H54 (cell line): ENCODE measurements at regions not wholly inside any gene's neighbourhood (a gene's known extent, or its start where the extent isn't known, plus 50 kb on each side); places are given as distances from the start of the nearest gene placed in this dataset.
A peak's percentile ranks its signal among the peaks of the same experiment; 100 is the strongest.

ENCODE experiments used
- DNase-seq: peaks from one replicate; pipeline ENCODE4 v3.0.0; 2011; ENCODE audit warnings: low spot score, mixed read lengths; ENCODE audit not compliant: insufficient read length
- FAIRE-seq: peaks from 3 replicates; lab custom pipeline; 2011; peaks lifted over from hg19 to GRCh38; lab: Jason Lieb, UNC
- POLR2A ChIP-seq: IDR thresholded peaks from 2 replicates; pipeline ENCODE4 v1.6.1; 2011; ENCODE audit warnings: low read depth, mild to moderate bottlenecking, low read length

DNA sequence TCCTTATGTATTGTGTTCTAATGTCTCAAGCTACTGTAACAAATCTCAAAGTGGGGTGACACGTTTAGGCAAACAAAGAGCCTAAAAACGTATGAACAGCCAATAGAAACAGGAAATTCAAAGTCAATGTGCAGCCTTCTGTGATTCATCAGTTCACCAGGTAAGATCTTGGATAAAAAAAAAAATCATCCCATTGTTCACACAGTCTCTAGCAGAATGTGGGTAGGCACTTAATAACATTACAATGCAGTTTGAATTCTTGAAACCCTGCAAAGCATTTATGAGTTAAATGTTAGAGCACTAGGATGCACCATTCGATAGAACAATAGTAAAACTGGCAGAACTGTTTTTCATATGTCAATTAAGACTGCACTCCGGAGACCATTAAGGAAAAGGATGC, 88.2 kb upstream of the HDAC9 start:
- TF ChIP-seq POLR2A, result no peak
- FAIRE-seq, result peak; percentile 89
- DNase-seq, result no peak

- no peak for TF ChIP-seq POLR2A
- DNase-seq, result no peak
- peak; percentile 97 for FAIRE-seq
Measured at GRCh38 chr7:18408461-18408860, 87.1 kb upstream of the HDAC9 start.

DNA sequence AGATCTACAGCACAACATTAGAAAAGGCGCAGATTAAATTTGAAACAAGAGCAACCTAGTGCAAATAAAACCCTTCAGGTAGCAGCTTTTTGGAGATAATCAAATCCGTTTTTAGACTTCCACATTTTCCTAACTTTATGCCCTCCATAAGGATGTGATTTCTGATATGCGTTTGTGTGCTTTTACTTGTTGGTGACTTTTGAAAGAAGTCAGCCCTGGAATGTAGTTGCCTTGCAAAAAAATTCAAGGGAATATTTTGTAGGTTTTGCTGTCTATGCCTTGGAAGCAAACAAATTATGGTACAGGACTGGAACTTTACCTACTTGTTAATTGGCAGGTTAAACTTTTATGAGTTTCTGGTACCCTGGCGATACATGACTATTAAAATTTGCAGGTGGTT, 86.7 kb upstream of the HDAC9 start:
- DNase-seq (no peak), FAIRE-seq (no peak)

DNA sequence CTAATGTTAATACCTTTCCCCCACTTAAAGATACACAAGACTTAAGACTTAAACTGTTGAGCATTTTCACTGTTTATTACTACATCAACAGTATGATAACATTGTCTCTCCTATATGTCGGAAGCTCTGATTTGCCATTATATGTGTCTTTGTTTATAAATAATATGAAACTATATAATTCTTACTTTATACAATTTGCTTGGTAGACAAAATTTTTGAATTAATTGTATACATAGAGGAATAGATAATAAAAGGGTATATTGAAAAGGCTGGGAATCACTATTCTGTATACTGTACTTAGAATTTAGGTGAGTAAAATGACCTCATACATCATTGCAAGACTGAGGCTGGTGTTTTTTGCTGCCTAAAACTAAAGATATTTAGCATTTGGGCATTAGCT, 82.1 kb upstream of the HDAC9 start:
- FAIRE-seq (peak; percentile 30), DNase-seq (no peak)
- TF ChIP-seq POLR2A, result no peak

More for the DNA sequence above, 86.7 kb upstream of the HDAC9 start:
- TF ChIP-seq POLR2A, result no peak

- FAIRE-seq, result peak; percentile 64
- no peak for DNase-seq
- no peak for TF ChIP-seq POLR2A
Measured at GRCh38 chr7:18414885-18415284, 80.7 kb upstream of the HDAC9 start.

- FAIRE-seq (no peak), DNase-seq (no peak)
- no peak for TF ChIP-seq POLR2A
Measured at GRCh38 chr7:18416988-18417387, 78.6 kb upstream of the HDAC9 start.

GRCh38 chr7:18419456-18419855, 76.1 kb upstream of the HDAC9 start:
- no peak for TF ChIP-seq POLR2A
- FAIRE-seq (no peak), DNase-seq (no peak)

GRCh38 chr7:18420108-18420507, 75.4 kb upstream of the HDAC9 start:
- DNase-seq, result no peak
- no peak for TF ChIP-seq POLR2A
- no peak for FAIRE-seq

GRCh38 chr7:18420748-18421147, 74.8 kb upstream of the HDAC9 start:
- TF ChIP-seq POLR2A, result no peak
- DNase-seq (no peak), FAIRE-seq (peak; percentile 78)

GRCh38 chr7:18421297-18422002, 74.1 kb upstream of the HDAC9 start:
- FAIRE-seq (peak; percentile 64), DNase-seq (no peak)
- no peak for TF ChIP-seq POLR2A

DNA sequence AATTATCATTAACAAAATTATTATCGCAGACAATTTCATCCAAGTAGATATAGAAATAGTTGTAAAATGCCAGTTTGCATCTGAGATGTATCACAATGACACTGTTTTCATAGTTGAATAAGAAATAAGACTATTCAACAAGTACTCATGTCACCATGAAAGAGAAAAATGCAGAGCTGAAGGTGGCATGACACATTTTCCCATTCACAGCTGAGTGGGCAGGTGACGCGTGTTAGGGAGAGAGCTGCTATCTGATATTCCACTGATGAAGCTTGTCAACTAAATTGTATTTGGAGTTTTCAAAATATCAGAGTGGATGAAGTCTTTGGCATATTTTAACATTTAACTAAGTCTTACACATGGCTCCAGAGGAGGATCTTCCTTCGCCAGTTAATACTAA, 70.3 kb upstream of the HDAC9 start:
- no peak for TF ChIP-seq POLR2A
- no peak for DNase-seq
- FAIRE-seq, result no peak

DNA sequence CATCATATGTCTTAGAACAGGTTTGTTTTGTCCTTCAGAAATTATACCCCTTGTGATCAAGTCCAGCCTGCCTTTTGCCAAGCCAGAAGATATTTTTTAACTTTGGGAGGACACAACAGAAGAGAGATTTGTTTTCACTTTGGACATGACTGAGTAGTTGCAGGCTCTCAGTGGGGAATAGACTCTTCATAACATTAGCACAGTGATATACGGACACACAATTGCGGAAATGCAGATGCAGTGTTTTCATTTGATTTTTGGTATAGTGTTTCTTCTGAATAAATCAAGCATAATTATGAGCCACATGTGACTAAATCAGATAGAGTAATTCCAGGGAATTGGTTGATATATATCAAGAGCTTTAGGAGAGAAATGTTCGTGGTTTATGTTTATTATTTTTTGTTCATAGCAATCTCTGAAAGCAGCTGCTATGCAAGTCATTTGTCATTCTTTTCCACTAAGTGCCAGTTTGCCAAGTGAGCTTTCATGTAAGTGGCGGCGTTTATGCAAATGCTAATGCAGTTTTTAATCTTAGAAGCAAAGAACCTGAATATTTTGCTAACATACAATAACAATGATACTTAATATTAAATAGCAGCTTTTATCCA, 69.6 kb upstream of the HDAC9 start:
- no peak for DNase-seq
- FAIRE-seq, result peak; percentile 11
- TF ChIP-seq POLR2A, result no peak

GRCh38 chr7:18426564-18427226, 68.9 kb upstream of the HDAC9 start:
- DNase-seq (no peak), FAIRE-seq (peak; percentile 27)
- TF ChIP-seq POLR2A, result no peak

DNA sequence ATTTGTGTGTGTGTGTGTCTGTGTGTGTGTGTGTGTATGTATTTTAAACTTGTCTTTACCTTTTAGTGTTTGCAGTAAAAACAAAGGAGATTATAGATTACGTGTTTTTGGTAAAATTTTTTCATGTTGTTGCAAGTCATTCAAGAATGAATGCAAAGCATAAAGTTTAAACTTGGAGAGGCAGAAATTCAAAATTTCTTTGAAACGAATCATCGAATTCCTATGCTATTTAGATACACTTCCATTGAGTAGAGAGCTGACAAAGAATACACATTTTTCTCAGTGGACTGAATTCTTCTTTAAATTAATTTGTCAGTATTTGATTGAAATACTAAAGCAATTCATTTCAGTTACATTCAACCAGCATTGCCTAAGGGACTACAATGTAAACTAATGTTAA, 66.0 kb upstream of the HDAC9 start:
- DNase-seq (peak; percentile 26), FAIRE-seq (peak; percentile 50)
- TF ChIP-seq POLR2A, result no peak
